Middle frontal gyrus (tissue), 1 donor: ENCODE measurements at regions not wholly inside any gene's neighbourhood (a gene's known extent, or its start where the extent isn't known, plus 50 kb on each side); places are given as distances from the start of the nearest gene placed in this dataset.
"Not testable (repeated sequence)": the region's sequence is repeated elsewhere in the genome, so short reads cannot be mapped to it uniquely, and the experiment has no call there.

Experiments
- DNase-seq: peaks from one replicate; pipeline ENCODE4 v3.0.0-alpha.2; 2015; ENCODE audit warnings: low spot score; ENCODE audit errors: extremely low spot score

DNA sequence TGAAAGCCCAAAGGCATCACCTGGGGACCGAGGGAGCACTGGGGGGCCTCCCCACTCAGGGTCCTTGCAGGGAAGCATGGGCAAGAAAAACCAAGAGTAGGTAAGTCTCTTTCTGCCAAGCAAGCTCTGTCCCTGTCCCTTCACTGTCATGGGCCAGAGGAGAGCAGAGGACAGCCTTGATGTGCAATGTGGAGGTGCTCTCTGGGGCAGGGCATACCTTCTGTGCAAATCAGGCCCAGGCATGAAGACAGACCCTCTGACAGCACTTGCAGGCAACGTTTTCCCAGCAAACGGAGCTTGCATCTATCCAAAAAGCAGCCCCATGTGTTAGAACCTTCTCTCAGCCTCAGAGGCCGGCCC is 192.5 kb upstream of the PWP1 start:
- DNase-seq = no peak

GRCh38 chr12:107493666-107494065 is 191.9 kb upstream of the PWP1 start:
- DNase-seq = no peak

DNA sequence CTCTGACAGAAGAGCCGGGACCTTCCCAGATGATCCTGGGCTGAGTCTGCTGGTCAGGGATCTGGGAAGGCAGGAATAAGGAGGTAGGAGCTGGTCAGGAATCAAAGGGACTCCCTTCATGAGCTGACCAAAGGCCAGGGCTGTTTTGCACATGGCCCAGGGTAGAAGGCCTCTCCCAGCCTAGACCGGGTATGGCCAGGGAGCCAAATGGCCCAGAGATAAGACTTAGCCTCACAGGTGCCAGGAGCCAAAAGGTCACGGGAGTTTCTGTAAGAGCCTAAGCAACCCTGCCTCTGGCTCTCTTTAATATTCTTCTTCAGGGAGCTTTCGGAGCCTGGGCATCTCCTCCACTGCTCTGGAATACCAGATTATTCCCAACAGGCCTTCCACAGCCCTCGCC is 191.3 kb upstream of the PWP1 start:
- DNase-seq = no peak

GRCh38 chr12:107495604-107496003 is 190.0 kb upstream of the PWP1 start:
- no peak for DNase-seq

DNA sequence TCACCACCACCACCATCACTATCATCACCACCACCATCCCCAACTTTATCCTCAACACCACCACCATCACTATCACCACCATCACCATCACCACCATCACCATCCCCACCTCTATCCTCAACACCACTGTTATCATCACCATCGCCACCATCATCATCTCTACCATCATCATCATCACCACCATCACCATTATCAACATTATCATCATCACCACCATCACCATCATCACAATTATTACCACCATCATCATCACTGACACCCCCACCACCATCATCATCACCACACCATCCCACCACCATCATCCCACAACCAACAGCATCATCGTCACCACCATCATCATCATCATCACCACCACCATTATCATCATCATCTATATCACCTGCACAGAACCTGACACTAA is 188.4 kb upstream of the PWP1 start:
- DNase-seq = no peak

- DNase-seq = no peak
These were observed 185.3 kb upstream of the PWP1 start for GRCh38 chr12:107500307-107500706.

- DNase-seq = no peak
These were observed 183.9 kb upstream of the PWP1 start for GRCh38 chr12:107501681-107502080.

- no peak for DNase-seq
These were observed 182.3 kb upstream of the PWP1 start for GRCh38 chr12:107503129-107503855.

GRCh38 chr12:107503887-107504885 is 181.4 kb upstream of the PWP1 start:
- no peak for DNase-seq

GRCh38 chr12:107509421-107509820 is 176.2 kb upstream of the PWP1 start:
- no peak for DNase-seq

DNA sequence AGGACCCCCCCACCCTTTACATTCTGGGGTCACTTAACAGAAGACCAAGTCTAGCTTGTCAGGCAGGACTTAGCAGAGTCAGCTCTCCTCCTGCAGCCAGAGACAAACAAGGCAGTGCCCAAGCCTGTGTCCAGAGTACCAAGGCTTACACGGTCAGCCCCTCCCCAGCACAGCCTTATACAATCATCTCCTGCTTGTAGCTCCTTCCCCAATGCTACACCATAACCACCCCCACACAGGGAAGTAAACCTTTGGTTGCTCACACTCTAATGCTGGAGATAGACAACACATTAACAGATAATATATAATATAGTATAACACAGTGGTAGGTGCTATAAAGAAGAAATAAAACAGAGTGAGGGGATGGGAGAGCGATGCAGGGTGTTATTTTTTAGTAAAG is 175.4 kb upstream of the PWP1 start:
- DNase-seq = no peak

GRCh38 chr12:107511292-107511691 is 174.3 kb upstream of the PWP1 start:
- DNase-seq = no peak

DNA sequence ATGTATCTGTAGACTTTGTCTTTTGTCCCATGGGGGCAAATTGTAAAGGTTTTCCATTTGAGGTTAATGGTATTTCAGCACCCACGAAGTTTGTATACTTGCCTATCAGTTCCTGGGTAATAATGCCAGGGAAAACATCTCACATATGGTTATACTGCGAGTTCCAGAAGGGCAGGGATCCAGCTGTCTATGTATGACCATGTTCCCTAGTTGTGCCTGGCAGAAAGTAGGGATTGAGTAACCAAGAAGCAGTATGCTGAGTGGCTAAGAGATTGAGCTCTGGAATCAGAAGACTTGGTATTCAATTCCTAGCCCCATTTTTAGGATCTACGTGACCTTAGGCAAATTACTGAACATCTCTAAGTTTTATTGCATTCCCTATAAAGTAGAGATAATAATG is 173.2 kb upstream of the PWP1 start:
- no peak for DNase-seq

DNA sequence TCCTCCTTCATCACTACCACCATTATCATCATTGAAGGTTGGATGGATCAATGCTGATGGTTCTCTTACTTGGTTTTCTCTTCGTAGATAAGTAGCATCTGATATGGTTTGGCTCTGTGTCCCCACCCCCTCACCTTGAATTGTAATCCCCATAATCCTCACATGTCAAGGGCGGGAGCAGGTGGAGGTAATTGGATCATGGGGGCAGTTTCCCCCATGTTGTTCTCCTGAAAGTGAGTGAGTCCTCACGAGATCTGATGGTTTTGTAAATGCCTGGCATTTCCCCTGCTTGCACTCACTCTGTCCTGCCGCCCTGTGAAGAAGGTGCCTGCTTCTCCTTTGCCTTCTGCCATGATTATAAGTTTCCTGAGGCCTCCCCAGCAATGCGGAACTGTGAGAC is 172.4 kb upstream of the PWP1 start:
- DNase-seq = no peak

DNA sequence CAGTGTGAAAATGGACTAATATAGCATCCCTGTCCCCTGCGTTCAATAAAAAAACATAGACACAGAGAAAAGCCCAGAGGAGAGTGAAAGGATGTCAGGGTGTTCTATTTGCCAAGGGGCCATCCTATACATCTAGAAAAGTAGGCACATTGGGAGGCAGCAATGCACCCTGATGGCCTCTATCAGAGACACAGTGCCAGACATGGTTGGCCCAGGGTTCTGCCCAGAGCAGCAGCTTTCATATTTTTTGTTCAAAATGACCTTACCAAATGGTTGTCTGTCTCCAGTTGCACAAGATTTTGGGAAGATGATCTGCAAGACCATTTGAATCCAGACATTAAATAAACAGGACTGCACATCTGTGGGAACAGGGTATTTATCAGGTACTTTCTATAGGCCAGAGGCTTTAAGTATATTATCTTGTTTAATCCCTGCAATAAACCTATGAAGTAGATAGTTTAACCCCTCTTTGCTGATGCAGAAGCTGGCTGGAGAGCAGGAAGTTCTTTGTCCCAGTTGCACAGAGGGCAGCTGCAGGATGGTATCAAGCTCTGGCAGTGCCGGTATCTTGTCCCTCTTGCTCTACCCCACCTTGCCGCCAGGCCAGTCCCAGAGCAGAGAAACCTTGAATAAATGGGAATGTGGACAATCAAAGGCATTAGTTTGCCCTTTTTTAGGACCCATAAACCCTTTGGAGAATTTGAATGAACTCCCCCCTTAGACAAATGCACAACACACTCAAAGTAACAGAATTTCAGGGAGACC is 171.8 kb upstream of the PWP1 start:
- no peak for DNase-seq

- no peak for DNase-seq
These were observed 170.6 kb upstream of the PWP1 start for GRCh38 chr12:107514887-107515445.

- no peak for DNase-seq
These were observed 170.1 kb upstream of the PWP1 start for GRCh38 chr12:107515446-107515958.

DNA sequence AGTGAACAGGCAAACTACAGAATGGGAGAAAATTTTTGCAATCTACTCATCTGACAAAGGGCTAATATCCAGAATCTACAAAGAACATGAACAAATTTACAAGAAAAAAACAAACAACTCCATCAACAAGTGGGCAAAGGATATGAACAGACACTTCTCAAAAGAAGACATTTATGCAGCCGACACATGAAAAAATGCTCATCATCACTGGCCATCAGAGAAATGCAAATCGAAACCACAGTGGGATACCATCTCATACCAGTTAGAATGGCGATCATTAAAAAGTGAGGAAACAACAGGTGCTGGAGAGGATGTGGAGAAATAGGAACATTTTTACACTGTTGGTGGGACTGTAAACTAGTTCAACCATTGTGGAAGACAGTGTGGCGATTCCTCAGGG is 167.8 kb upstream of the PWP1 start:
- DNase-seq = not testable (repeated sequence)

DNA sequence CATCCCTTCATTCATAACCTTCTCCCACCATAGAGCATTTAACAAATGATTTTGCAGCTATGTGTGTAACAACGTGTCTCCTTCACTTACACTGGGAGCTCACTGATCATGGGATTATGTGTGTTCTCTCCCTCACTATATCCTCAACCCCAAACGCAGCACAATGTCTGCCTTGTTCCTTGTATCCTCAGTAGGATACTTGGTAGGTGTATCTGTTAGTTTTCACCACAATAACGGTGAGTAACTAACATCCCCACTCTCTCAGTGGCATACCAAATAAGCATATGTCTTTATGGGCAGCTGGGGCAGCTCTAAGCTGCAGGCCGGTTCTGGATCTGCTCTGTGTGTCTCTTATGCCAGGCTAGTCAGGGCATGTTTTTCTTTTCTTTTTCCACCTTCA is 166.7 kb upstream of the PWP1 start:
- DNase-seq = no peak

- no peak for DNase-seq
These were observed 165.4 kb upstream of the PWP1 start for GRCh38 chr12:107519906-107520859.
